ENCODE measurements at regions not wholly inside any gene's neighbourhood (a gene's known extent, or its start where the extent isn't known, plus 50 kb on each side); places are given as distances from the start of the nearest gene placed in this dataset.

DNA sequence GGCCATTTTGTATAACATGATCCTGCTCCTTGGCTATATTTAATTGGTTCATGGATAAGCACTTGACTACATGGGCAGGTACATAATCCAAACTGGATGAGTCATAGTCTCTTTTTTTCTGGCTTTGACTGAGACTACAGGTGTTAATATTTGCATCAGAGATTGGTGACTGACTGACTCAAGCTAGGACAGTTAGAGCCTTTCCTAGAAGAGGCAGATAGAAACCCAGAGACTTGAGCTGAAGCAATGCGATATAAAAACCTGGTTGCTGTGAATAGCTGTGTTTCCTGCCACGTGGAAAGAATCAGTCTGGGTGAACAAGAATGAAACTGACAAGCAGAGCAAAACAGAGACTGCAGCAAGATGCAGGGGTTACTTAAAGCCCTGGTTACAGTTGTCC is 81.0 kb downstream of the SAMD9 start:
- TF ChIP-seq, protein P1, sequence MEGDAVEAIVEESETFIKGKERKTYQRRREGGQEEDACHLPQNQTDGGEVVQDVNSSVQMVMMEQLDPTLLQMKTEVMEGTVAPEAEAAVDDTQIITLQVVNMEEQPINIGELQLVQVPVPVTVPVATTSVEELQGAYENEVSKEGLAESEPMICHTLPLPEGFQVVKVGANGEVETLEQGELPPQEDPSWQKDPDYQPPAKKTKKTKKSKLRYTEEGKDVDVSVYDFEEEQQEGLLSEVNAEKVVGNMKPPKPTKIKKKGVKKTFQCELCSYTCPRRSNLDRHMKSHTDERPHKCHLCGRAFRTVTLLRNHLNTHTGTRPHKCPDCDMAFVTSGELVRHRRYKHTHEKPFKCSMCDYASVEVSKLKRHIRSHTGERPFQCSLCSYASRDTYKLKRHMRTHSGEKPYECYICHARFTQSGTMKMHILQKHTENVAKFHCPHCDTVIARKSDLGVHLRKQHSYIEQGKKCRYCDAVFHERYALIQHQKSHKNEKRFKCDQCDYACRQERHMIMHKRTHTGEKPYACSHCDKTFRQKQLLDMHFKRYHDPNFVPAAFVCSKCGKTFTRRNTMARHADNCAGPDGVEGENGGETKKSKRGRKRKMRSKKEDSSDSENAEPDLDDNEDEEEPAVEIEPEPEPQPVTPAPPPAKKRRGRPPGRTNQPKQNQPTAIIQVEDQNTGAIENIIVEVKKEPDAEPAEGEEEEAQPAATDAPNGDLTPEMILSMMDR (IDR thresholded peaks at IDR 0.05) = no peak
- no peak for TF ChIP-seq EZH2 (IDR thresholded peaks at IDR 0.05; ENCODE audit: borderline replicate concordance, insufficient read depth, low read depth, low read length, poor library complexity, severe bottlenecking)

All from B cell (primary cell).